Lower leg skin (tissue), 3 donors: ENCODE measurements at regions not wholly inside any gene's neighbourhood (a gene's known extent, or its start where the extent isn't known, plus 50 kb on each side); places are given as distances from the start of the nearest gene placed in this dataset.
"Not testable (repeated sequence)": the region's sequence is repeated elsewhere in the genome, so short reads cannot be mapped to it uniquely, and the experiment has no call there.

ENCODE experiments used
- CTCF ChIP-seq, 3 donors: fragments of 450-650 bp; IDR thresholded peaks; one replicate each; pipeline ENCODE4 v1.5.1; 2016; ENCODE audit warnings: antibody characterized with exemption in 3 of 3, mild to moderate bottlenecking in 3 of 3, moderate library complexity in 2 of 3
- POLR2A ChIP-seq, 2 donors: fragments of 450-650 bp; IDR thresholded peaks; one replicate each; pipeline ENCODE4 v1.6.1; 2016 to 2017; ENCODE audit warnings: antibody characterized with exemption in 2 of 2, mild to moderate bottlenecking in 1 of 2, moderate library complexity in 1 of 2

GRCh38 chr13:82457548-82457947 lies 1424.7 kb downstream of the SLITRK1 start:
- TF ChIP-seq CTCF, POLR2A (IDR thresholded peaks at IDR 0.05): not testable (repeated sequence)
